T-helper 17 cell (primary cell): ENCODE measurements at regions not wholly inside any gene's neighbourhood (a gene's known extent, or its start where the extent isn't known, plus 50 kb on each side); places are given as distances from the start of the nearest gene placed in this dataset.
A peak's percentile ranks its signal among the peaks of the same experiment; 100 is the strongest.

ENCODE experiments used
- ATAC-seq: fragments of 150-1000 bp; cut with Tn5 transposase; 2 replicates; pipeline ENCODE4 v1.10.0; 2021; ENCODE audit warnings: mild to moderate bottlenecking, moderate library complexity
- DNase-seq, 3 donors: peaks; one replicate each; pipeline versions ENCODE4 v3.0.0 to v3.0.0-alpha.2; 2020 to 2021
- H3K9me3 ChIP-seq: one replicate; pipeline ENCODE4 v1.7.0; 2013; ENCODE audit warnings: low read length, mild to moderate bottlenecking; ENCODE audit not compliant: control insufficient read depth, poor library complexity, severe bottlenecking
- H3K27ac Mint-ChIP-seq: one replicate; pipeline ENCODE4 v1.8.0; 2022; ENCODE audit warnings: mild to moderate bottlenecking, moderate library complexity, mixed read lengths
- H3K27me3 Mint-ChIP-seq: one replicate; pipeline ENCODE4 v1.8.0; 2022; ENCODE audit warnings: mixed read lengths
- H3K36me3 Mint-ChIP-seq: one replicate; pipeline ENCODE4 v1.8.0; 2022; ENCODE audit warnings: low read depth, mixed read lengths
- H3K4me1 Mint-ChIP-seq: one replicate; pipeline ENCODE4 v1.8.0; 2022; ENCODE audit warnings: mild to moderate bottlenecking, mixed read lengths
- H3K4me3 Mint-ChIP-seq: one replicate; pipeline ENCODE4 v1.8.0; 2022; ENCODE audit warnings: mild to moderate bottlenecking, moderate library complexity, mixed read lengths

- no peak for DNase-seq
- no peaks in the 10 kb centered on the region for H3K27me3 Mint-ChIP-seq
- no peaks in the 10 kb centered on the region for H3K36me3 Mint-ChIP-seq
- ATAC-seq, result no peak
- H3K9me3 ChIP-seq, result no peaks in the 10 kb centered on the region
- H3K27ac Mint-ChIP-seq, result no peak overlapping the region
- H3K4me1 Mint-ChIP-seq, result no peaks in the 10 kb centered on the region
- H3K4me3 Mint-ChIP-seq, result no peak overlapping the region
These were observed 95.9 kb upstream of the LCLAT1 start for GRCh38 chr2:30351116-30351515.

GRCh38 chr2:30351949-30352348, 95.1 kb upstream of the LCLAT1 start:
- H3K27ac Mint-ChIP-seq, result no peak overlapping the region
- no peaks in the 10 kb centered on the region for H3K36me3 Mint-ChIP-seq
- no peaks in the 10 kb centered on the region for H3K27me3 Mint-ChIP-seq
- ATAC-seq, result no peak
- H3K9me3 ChIP-seq, result no peaks in the 10 kb centered on the region
- no peaks in the 10 kb centered on the region for H3K4me1 Mint-ChIP-seq
- no peak overlapping the region for H3K4me3 Mint-ChIP-seq
- DNase-seq, result no peak

GRCh38 chr2:30354150-30354549, 92.9 kb upstream of the LCLAT1 start:
- H3K4me3 Mint-ChIP-seq, result no peak overlapping the region
- no peaks in the 10 kb centered on the region for H3K4me1 Mint-ChIP-seq
- H3K27me3 Mint-ChIP-seq, result no peaks in the 10 kb centered on the region
- no peak for DNase-seq
- H3K27ac Mint-ChIP-seq, result no peak overlapping the region
- H3K36me3 Mint-ChIP-seq, result no peaks in the 10 kb centered on the region
- no peak for ATAC-seq
- no peaks in the 10 kb centered on the region for H3K9me3 ChIP-seq

DNA sequence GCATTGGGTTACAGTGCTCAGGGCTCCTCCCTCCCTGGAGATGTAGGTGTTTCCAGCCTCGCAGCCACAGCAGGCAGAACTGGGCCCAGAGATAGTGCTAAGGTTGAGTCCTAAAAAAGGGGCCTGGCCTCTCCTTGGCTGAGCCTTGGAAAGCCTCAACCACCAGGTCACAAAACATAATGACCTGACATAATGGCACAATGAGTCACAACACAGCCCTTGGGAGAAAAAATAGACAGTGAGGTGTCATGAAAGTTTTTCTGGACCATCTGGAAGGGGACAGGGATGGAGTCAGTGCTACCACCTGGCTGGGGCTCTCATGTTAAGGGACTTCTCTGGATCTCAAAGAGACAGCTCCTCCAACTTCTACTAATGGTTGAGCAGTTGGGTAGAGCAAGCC, 92.4 kb upstream of the LCLAT1 start:
- H3K27ac Mint-ChIP-seq, result no peak overlapping the region

DNA sequence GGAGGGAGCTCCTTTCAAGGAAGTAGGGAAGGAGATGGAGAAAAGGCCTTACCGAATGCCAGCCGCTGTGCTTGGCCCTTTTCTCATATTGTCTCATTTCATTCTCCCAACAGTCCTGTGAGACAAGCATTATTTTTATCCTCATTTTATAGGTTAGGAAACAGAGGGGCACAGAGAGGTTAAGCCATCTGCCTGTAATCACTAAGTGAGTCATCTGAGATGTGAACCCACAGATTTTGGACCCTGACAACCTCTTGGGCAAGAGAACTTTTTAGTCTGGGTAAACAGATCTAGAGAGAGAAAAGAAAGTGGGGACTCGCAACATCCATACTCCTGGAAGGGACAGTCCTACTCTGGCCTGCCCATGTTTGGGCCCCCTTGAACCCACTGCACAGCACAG, 91.7 kb upstream of the LCLAT1 start:
- H3K27ac Mint-ChIP-seq, result no peak overlapping the region
- no peak for DNase-seq
- H3K27me3 Mint-ChIP-seq, result no peaks in the 10 kb centered on the region
- H3K36me3 Mint-ChIP-seq, result no peaks in the 10 kb centered on the region
- no peaks in the 10 kb centered on the region for H3K9me3 ChIP-seq
- ATAC-seq, result no peak
- H3K4me1 Mint-ChIP-seq, result no peaks in the 10 kb centered on the region
- no peak overlapping the region for H3K4me3 Mint-ChIP-seq

More for the DNA sequence above, 92.4 kb upstream of the LCLAT1 start:
- no peaks in the 10 kb centered on the region for H3K27me3 Mint-ChIP-seq
- DNase-seq, result no peak
- H3K4me3 Mint-ChIP-seq, result no peak overlapping the region
- no peaks in the 10 kb centered on the region for H3K36me3 Mint-ChIP-seq
- no peaks in the 10 kb centered on the region for H3K9me3 ChIP-seq
- no peaks in the 10 kb centered on the region for H3K4me1 Mint-ChIP-seq
- ATAC-seq, result no peak

DNA sequence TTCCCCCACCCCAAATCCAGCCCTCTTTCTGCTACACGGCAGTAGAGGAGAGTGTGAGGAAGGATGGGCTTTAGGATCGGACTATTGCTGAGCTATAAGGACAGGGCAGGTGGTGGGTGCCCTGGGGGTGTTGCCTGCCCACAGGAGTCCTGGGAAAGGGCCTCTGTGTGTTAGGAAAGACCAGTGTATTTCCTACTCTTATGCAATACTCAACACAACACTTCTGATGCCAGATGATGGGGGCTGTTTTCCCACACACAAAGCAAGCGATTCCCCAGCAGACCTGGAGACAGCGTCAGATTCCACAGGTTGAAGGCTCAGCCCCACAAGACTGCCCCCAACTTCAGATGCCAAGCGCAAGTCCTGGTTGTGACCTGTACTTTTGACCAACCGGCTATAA, 91.0 kb upstream of the LCLAT1 start:
- no peaks in the 10 kb centered on the region for H3K4me1 Mint-ChIP-seq
- ATAC-seq (no peak), DNase-seq (no peak)
- no peaks in the 10 kb centered on the region for H3K36me3 Mint-ChIP-seq
- no peaks in the 10 kb centered on the region for H3K9me3 ChIP-seq
- H3K4me3 Mint-ChIP-seq, result no peak overlapping the region
- no peaks in the 10 kb centered on the region for H3K27me3 Mint-ChIP-seq
- H3K27ac Mint-ChIP-seq, result no peak overlapping the region

GRCh38 chr2:30356776-30357175, 90.3 kb upstream of the LCLAT1 start:
- H3K36me3 Mint-ChIP-seq, result no peaks in the 10 kb centered on the region
- H3K4me3 Mint-ChIP-seq, result no peak overlapping the region
- no peaks in the 10 kb centered on the region for H3K9me3 ChIP-seq
- ATAC-seq, result no peak
- H3K27ac Mint-ChIP-seq, result no peak overlapping the region
- peaks cover under 1% of the 10 kb centered on the region for H3K4me1 Mint-ChIP-seq
- H3K27me3 Mint-ChIP-seq, result no peaks in the 10 kb centered on the region
- no peak for DNase-seq

DNA sequence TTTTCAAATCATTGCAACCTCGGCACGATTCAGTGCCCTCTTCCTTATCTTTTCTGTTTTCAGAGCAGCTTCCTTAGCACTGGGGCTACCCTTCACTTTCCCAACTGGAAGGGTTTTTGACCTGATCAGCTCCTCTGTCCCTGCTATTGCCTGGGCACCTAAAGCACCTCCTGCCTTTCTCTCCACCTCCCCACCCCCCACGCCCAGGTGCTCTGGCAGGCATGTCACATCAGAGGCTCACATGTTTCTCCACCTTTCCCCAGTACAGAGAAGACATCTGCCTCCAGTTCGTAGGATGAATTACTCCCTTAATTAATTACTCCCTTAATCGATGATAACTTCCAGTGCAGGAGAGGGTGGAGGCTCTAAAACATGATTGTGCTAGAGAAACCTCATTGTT, 88.7 kb upstream of the LCLAT1 start:
- H3K27me3 Mint-ChIP-seq, result no peaks in the 10 kb centered on the region
- peaks cover 12% of the 10 kb centered on the region for H3K4me1 Mint-ChIP-seq
- H3K27ac Mint-ChIP-seq, result no peak overlapping the region
- no peak overlapping the region for H3K4me3 Mint-ChIP-seq
- H3K36me3 Mint-ChIP-seq, result no peaks in the 10 kb centered on the region
- DNase-seq (no peak), ATAC-seq (no peak)
- H3K9me3 ChIP-seq, result no peaks in the 10 kb centered on the region

DNA sequence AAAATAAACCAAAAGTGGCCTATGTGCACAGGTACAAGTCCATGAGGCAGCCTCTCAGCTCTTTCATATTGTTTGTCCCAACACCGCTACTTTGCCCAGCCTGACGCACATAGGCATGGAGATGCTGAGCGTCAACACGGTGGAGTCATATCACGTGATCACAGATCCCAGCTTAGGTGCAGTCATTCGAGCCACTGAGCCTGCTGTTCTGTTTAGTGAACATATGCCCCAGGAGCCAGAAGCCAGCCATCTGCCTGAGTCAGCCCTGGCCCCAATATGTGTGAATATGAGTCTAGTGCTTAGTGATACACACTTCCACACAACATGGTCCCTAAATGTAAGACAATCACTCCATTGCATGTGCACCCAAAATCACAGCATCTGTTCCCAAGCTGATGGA, 88.2 kb upstream of the LCLAT1 start:
- Mint-ChIP-seq H3K27ac (no peak overlapping the region), H3K4me3 (no peak overlapping the region), H3K4me1 (peaks cover 12% of the 10 kb centered on the region), H3K36me3 (no peaks in the 10 kb centered on the region), H3K27me3 (no peaks in the 10 kb centered on the region)
- no peaks in the 10 kb centered on the region for H3K9me3 ChIP-seq
- ATAC-seq (no peak), DNase-seq (no peak)

GRCh38 chr2:30359644-30360167, 87.3 kb upstream of the LCLAT1 start:
- no peaks in the 10 kb centered on the region for H3K9me3 ChIP-seq
- ATAC-seq, result no peak
- no peaks in the 10 kb centered on the region for H3K36me3 Mint-ChIP-seq
- H3K4me3 Mint-ChIP-seq, result no peak overlapping the region
- H3K4me1 Mint-ChIP-seq, result peaks cover 12% of the 10 kb centered on the region
- H3K27ac Mint-ChIP-seq, result peak overlapping the region; percentile 53
- no peaks in the 10 kb centered on the region for H3K27me3 Mint-ChIP-seq
- DNase-seq, result no peak

GRCh38 chr2:30361751-30362394, 85.2 kb upstream of the LCLAT1 start:
- H3K9me3 ChIP-seq, result no peaks in the 10 kb centered on the region
- Mint-ChIP-seq H3K36me3 (no peaks in the 10 kb centered on the region), H3K27ac (peak overlapping the region; percentile 80), H3K4me3 (no peak overlapping the region), H3K4me1 (peaks cover 22% of the 10 kb centered on the region), H3K27me3 (no peaks in the 10 kb centered on the region)
- no peak for ATAC-seq
- DNase-seq, result no peak

GRCh38 chr2:30362468-30363081, 84.5 kb upstream of the LCLAT1 start:
- Mint-ChIP-seq H3K4me1 (peaks cover 22% of the 10 kb centered on the region), H3K27me3 (no peaks in the 10 kb centered on the region), H3K4me3 (peak overlapping the region; percentile 13), H3K27ac (peak overlapping the region; percentile 80), H3K36me3 (no peaks in the 10 kb centered on the region)
- H3K9me3 ChIP-seq, result no peaks in the 10 kb centered on the region
- DNase-seq (no peak), ATAC-seq (no peak)

DNA sequence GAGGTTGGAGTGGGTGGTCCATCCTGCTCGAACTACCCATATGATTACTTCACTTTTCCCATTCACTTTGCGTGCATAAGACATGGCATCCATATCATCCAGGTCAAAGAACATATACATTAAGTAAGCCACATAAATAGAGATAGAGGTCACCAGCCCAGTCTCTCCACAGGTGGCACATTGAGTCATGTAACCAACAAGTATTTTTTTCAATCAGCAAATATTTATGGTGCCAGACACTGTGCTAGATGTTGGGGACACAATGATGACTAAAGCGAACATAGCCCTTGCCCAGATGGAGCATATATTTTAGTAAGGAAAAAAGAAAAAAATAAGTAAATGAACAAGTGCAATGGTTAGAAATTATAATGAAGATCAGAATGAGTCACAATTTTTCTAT, 83.6 kb upstream of the LCLAT1 start:
- H3K9me3 ChIP-seq, result no peaks in the 10 kb centered on the region
- DNase-seq (no peak), ATAC-seq (no peak)
- Mint-ChIP-seq H3K27ac (no peak overlapping the region), H3K4me3 (no peak overlapping the region), H3K27me3 (no peaks in the 10 kb centered on the region), H3K36me3 (no peaks in the 10 kb centered on the region), H3K4me1 (peaks cover 22% of the 10 kb centered on the region)

DNA sequence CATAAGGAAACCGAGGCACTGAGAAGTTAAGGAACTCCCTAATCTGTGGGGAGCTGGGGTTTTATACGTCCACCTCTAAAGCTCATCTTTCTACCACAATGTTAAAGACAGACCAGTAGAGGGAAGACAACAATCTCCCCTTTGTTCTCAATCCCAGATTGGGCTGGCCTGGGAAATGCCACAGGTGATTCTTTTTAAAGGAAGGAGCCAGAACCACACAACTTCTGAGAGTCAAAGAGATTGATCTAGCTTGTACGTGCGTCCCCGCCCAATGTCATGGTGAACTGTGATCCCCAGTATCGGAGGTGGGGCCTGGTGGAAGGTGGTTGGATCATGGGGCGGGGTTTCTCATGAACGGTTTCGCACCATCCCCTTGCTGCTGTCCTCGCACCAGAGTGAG, 81.8 kb upstream of the LCLAT1 start:
- no peak overlapping the region for H3K4me3 Mint-ChIP-seq
- H3K27me3 Mint-ChIP-seq, result no peaks in the 10 kb centered on the region
- H3K36me3 Mint-ChIP-seq, result no peaks in the 10 kb centered on the region
- ATAC-seq, result no peak
- no peaks in the 10 kb centered on the region for H3K9me3 ChIP-seq
- no peak for DNase-seq
- no peak overlapping the region for H3K27ac Mint-ChIP-seq
- H3K4me1 Mint-ChIP-seq, result peaks cover 22% of the 10 kb centered on the region
